ENCODE measurements at regions not wholly inside any gene's neighbourhood (a gene's known extent, or its start where the extent isn't known, plus 50 kb on each side); places are given as distances from the start of the nearest gene placed in this dataset.
A peak's percentile ranks its signal among the peaks of the same experiment; 100 is the strongest.
"Not testable (repeated sequence)": the region's sequence is repeated elsewhere in the genome, so short reads cannot be mapped to it uniquely, and the experiment has no call there.

DNA sequence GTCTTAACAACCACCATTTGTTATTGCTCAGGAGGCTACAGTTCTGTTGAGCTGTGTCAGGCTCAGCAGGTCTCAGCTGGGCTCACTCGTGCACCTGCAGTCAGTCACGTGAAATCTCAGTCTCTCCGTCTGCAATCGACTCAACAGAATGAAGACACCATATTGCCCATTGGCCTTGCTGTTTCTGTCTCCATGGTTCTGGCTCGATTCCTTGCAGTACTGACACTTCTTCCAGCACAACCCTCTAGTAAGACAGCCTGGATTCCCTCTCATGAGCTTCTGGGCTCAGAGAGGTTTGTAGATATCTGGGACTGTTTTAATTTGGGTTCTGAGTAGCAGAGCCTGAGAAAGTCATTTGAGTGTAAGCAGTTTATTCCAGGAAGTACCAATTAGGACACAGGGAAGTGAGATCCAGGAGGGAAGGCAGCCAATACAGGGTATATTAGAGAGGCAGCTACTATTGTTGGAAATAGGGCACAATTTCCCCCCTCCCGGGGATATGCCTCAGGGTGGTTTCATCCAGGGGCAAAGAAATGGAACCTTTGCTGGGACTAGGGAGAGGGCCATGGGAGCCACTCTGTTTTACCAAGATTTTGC is 87.4 kb upstream of the RALGAPA2 start:
- Mint-ChIP-seq H3K9me3 (no peaks in the 10 kb centered on the region), H3K4me3 (no peak overlapping the region), H3K4me1 (no peaks in the 10 kb centered on the region), H3K27me3 (no peaks in the 10 kb centered on the region), H3K27ac (no peak overlapping the region), H3K36me3 (peaks cover 2% of the 10 kb centered on the region)

DNA sequence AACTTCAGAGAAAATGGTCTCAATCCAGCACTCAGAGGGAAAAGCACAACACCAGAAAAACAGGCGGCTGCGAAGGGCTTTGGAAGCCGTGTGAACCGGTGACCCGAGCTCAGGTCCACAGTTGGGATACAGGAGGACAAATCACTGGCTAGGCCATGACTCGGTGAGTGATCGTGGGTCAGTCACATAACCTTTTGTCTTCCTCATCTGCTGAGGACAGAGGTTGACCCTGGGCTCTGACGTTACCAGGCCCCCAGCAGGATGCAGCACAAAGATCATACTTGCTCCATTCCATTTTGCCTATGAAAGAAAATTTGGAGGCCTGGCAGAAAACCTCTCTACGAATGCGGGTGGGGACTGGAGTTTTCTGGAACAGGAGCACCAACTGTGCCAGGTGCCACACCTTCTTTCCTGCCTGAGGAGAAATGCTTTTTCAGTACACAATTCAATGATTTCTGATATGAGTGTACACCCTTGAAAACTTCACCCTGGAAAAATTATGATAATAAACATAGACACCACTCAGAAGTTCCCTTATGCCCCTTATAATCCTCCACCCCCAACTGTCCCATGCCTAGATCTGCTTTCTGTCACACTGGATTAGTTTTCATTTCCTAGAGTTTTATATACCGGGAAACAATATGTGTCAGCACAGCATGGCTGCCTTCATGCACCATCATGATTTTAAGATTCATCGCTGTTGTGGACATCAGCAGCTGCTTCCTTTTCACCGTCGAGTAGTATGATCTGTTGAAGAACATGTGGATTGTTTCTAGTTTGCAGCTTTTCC is 85.3 kb upstream of the RALGAPA2 start:
- H3K27me3 Mint-ChIP-seq: no peaks in the 10 kb centered on the region
- H3K4me3 Mint-ChIP-seq: no peak overlapping the region
- no peaks in the 10 kb centered on the region for H3K9me3 Mint-ChIP-seq
- H3K36me3 Mint-ChIP-seq: peaks cover 2% of the 10 kb centered on the region
- no peaks in the 10 kb centered on the region for H3K4me1 Mint-ChIP-seq
- no peak overlapping the region for H3K27ac Mint-ChIP-seq

DNA sequence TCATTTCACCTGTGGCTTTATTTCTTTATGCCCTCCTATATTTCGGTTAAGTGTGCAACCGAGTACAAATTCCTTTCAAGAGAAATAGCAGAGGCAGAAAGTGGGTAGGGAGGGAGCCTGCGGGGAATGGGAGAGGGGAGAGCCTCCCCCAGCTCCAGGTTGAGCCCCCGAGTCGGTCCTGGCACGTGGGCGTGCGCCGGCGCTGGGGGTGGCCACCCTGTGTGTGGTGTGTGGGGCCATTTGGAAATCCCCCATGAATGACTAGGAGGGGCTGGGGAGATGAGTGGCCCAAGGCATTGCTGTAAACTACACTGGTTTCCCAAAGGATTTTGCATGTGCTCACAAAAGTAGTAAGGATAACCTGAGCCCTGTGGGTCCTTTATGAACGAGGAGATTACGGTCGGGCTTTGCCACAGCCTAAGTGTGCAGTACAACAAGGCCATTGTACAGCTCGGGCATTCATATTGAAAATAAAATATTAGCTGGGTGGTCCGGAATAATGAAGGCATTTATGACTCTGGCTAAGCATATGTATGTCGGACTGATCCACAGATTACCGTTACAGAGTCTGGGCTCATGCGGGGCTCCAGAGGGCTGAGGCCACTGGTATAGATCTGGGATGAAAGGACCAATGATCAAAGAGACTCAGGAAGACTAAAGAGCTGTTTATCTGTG is 84.5 kb upstream of the RALGAPA2 start:
- Mint-ChIP-seq H3K4me3 (no peak overlapping the region), H3K4me1 (no peaks in the 10 kb centered on the region), H3K36me3 (peaks cover 2% of the 10 kb centered on the region), H3K27ac (no peak overlapping the region), H3K27me3 (no peaks in the 10 kb centered on the region), H3K9me3 (no peaks in the 10 kb centered on the region)

DNA sequence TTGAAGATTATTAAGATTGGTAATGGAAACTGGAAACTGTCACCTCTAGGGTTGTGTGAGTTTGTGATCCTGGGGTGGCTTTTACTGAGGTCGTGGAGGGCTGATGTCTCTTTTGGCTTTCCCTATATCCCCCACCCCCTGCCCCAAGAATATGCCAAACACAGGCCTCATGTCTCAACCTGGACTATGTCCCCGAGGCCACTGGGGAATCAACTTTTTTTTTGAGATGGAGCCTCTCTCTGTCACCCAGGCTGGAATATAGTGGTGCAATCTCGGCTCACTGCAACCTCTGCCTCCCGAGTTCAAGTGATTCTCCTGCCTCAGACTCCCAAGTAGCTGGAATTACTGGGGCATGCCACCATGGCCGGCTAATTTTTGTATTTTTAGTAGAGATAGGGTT is 83.3 kb upstream of the RALGAPA2 start:
- Mint-ChIP-seq H3K27ac (no peak overlapping the region), H3K9me3 (no peaks in the 10 kb centered on the region)

DNA sequence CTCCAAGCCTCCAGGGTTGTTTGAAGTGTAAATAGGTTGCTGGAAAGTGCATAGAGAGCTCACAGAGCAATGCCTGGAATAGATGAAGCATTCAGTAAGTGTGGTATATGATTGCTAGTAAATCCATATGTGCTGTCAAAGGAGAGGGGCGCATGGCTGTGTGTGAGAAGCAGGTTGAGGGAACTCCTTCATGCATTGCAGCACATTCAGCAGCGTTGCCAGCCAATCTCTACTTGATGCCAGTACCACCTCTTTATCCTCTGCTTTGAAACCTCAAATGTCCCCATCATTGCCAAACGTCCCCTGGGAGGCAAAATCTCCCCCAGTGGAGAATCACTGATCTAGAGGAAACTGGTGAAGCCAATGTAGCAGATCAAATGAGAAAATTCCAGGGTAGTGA is 82.7 kb upstream of the RALGAPA2 start:
- Mint-ChIP-seq H3K4me3 (no peak overlapping the region), H3K27ac (no peak overlapping the region), H3K36me3 (peaks cover 2% of the 10 kb centered on the region), H3K27me3 (no peaks in the 10 kb centered on the region), H3K9me3 (no peaks in the 10 kb centered on the region), H3K4me1 (no peaks in the 10 kb centered on the region)

More for the DNA sequence above, 83.3 kb upstream of the RALGAPA2 start:
- Mint-ChIP-seq H3K4me1 (no peaks in the 10 kb centered on the region), H3K4me3 (no peak overlapping the region), H3K36me3 (peaks cover 2% of the 10 kb centered on the region), H3K27me3 (no peaks in the 10 kb centered on the region)

DNA sequence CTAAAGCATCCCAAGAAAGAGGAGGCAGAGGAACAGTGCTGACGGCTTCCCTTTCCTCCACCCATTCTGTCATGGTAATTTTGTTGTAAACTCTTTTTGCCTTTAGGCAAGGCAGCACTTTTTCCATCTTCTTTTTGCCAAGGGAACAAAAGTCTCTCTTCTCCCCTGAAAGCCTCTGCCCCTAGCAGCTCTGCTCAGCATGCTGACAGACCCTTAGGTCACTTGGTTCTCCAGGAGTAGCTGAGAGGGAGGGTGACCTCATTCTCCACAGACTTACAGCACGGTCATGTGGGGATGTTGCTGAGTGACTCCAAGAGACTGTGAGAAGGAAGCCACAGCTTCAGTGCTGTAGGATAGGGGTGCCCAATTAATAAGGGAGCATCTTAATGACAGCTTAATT is 81.1 kb upstream of the RALGAPA2 start:
- no peak overlapping the region for H3K27ac Mint-ChIP-seq
- H3K9me3 Mint-ChIP-seq: peaks cover 0 to 1% (median 0%) of the 10 kb centered on the region in 3 donors
- H3K36me3 Mint-ChIP-seq: peaks cover 2% of the 10 kb centered on the region
- H3K4me3 Mint-ChIP-seq: peak overlapping the region in 1 of 4 donors; percentile 10
- H3K4me1 Mint-ChIP-seq: no peaks in the 10 kb centered on the region
- H3K27me3 Mint-ChIP-seq: peaks cover 3% of the 10 kb centered on the region

DNA sequence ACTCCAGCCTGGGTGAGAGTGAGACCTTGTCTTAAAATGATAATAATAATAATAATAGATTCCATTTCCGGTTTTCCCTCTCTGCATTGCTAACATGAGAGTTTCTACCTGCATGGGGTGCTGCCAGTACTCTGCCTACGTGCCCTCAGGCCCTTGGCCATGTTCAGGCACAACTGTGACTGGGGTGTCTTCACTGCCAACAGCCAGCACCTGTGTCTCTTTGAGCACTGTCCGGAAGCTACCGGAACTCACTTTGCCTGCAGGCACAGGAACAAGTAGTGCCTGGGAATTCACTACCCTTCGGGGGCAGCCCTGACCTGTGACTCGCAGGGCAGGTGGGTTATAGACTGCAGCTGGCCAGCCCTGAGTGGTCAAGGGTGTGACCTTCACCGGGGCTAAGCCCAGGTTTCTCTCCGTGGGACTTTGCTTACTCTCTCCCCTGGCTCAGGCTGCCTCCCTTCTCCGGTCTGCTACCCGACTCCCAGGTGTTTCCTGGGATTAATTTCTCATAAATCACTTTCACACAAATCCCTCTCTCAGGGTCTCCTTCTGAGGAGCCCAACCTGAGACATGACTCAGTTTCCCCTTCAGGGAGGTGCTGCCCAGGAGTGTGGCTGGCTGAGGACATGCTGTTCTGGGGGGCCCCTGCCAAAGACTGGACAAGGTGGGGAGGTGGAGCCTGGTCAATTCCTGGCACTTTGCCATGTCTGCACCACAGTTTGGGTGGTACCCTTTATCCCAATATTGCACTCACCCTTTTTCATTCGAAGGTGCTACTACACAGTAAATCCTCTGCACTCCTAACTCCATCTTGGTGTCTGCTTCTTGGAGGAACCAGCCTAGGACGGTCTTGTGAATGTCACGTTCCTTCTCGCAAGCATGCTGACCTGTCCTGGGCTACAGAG is 79.5 kb upstream of the RALGAPA2 start:
- peaks cover 5 to 9% (median 6%) of the 10 kb centered on the region in 3 donors for H3K9me3 Mint-ChIP-seq
- no peak overlapping the region for H3K4me3 Mint-ChIP-seq
- peaks cover 2% of the 10 kb centered on the region for H3K36me3 Mint-ChIP-seq
- peaks cover 3% of the 10 kb centered on the region for H3K27me3 Mint-ChIP-seq
- H3K27ac Mint-ChIP-seq: peak overlapping the region in 1 of 3 donors; percentile 42
- no peaks in the 10 kb centered on the region for H3K4me1 Mint-ChIP-seq

DNA sequence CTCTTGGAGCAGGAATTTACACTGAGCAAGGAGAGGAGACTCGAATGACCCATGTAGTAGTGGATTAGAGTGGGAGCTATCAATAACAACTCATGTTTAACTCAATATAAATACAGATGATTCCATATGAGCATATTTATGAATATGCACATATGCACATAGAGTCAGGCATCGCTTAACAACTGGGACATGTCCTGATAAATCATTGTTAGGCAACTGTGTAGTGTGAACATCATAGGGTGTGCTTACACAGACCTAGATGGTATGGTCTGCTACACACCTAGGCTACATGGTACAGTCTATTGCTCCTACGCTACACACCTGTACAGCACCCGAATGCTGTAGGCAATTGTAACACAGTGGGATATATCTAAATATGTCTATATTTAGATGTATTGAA is 75.9 kb upstream of the RALGAPA2 start:
- Mint-ChIP-seq H3K4me1 (no peaks in the 10 kb centered on the region), H3K36me3 (no peaks in the 10 kb centered on the region), H3K9me3 (peaks cover 10 to 14% (median 10%) of the 10 kb centered on the region in 3 donors), H3K27ac (no peak overlapping the region), H3K27me3 (peaks cover 4% of the 10 kb centered on the region), H3K4me3 (no peak overlapping the region)

DNA sequence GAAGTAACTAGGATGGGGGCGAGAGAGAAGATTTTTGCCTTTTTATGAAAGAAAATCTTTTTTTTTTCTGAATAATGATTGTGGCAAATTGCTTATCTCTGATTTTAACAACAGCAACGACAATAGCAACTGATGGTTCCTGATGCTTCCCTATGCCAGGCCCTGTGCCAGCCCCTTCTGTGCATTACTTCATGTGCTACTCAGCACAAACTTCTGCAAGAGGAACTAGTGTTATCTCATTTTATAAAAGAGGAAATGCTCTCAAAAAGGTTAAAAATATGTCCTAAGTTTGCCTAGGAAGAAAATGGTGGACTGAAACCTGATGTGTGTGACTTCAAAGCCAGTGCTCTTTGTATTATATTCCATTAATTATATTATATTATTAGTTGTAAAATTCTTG is 74.0 kb upstream of the RALGAPA2 start:
- Mint-ChIP-seq H3K27me3 (peaks cover 11% of the 10 kb centered on the region), H3K27ac (no peak overlapping the region), H3K4me1 (no peaks in the 10 kb centered on the region), H3K4me3 (no peak overlapping the region), H3K9me3 (peaks cover 10 to 14% (median 10%) of the 10 kb centered on the region in 3 donors), H3K36me3 (no peaks in the 10 kb centered on the region)

DNA sequence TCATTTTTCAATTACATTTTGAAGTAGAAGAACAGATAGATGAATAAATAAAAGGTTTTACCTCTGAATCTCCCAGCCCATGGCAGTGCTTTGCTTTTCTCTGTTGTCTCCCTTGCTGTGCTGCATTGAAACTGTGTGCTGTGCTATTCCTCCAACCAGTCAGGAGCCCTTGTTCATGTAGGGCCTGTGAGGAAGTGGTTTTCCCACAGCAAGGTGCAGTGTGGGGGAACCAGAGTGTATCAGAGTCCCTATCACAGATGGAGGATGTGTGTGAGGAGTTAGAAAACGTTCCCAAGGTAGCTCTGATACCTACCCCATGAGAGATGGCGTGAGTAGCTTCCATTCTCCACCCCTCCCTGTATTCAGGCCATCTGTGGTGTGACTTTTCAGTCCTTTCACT is 72.8 kb upstream of the RALGAPA2 start:
- Mint-ChIP-seq H3K27me3 (peaks cover 15% of the 10 kb centered on the region), H3K27ac (no peak overlapping the region), H3K9me3 (peaks cover 10 to 14% (median 10%) of the 10 kb centered on the region in 3 donors), H3K36me3 (no peaks in the 10 kb centered on the region), H3K4me1 (peaks cover 0 to under 1% (median 0%) of the 10 kb centered on the region in 3 donors), H3K4me3 (no peak overlapping the region)

DNA sequence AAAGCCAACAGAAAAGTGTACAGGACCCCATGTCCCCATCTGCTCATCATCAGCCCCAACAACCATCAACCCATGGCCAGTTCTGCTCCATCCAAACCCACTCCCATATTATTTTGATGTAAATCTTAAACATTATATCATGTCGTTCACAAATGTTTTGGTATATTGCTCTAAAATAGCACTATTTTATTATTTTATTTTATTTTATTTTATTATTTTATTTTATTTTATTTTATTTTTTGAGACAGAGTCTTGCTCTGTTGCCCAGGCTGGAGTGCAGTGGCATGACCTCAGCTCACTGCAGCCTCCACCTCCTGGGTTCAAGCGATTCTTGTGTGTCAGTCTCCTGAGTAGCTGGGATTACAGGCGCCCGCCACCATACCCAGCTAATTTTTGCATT is 72.0 kb upstream of the RALGAPA2 start:
- not testable (repeated sequence) for H3K4me3 Mint-ChIP-seq, H3K4me1 Mint-ChIP-seq, H3K36me3 Mint-ChIP-seq, H3K27ac Mint-ChIP-seq
- Mint-ChIP-seq H3K9me3 (peaks cover 10 to 14% (median 10%) of the 10 kb centered on the region in 3 donors), H3K27me3 (peaks cover 15% of the 10 kb centered on the region)

DNA sequence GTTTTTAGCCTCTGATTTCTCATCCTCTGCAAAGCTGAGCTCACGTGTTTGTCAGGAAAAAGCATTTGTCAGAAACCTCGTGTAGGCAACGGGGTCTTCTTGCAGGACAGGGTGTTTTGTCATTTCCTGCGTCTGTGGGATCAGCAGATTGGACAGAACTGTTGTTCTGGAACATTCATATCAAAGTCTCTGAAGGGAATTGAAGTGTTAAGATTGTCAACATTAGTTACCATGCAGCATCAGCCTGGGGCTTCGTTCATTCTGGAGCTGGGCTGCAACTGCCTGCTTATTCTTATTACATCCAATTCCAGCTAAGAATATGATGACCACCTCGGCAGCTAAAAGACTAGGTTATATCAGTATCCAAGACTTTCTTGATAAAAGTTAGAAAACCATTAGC is 71.0 kb upstream of the RALGAPA2 start:
- Mint-ChIP-seq H3K9me3 (peaks cover 10 to 12% (median 10%) of the 10 kb centered on the region in 3 donors), H3K4me3 (no peak overlapping the region), H3K4me1 (peaks cover 0 to 3% (median 0%) of the 10 kb centered on the region in 3 donors), H3K36me3 (no peaks in the 10 kb centered on the region), H3K27me3 (peaks cover 12% of the 10 kb centered on the region), H3K27ac (no peak overlapping the region)

DNA sequence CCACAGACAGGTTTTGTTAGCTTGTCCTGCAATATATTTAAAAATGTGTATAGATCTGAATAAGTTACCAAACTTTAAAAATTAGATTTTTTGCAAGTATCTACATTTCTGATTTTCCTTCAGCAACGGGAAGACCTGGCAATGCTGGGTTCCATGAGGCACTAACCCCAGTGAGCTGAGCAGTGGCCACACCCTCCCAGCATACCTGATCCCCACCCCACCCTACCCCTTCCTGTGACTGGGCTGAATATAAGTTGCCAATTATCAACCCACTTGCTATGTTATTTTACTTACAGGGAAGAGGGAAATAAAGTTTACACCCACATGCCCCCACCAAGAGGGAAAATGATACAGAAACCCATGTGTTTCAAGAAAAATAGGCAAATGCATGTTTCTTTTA is 70.3 kb upstream of the RALGAPA2 start:
- Mint-ChIP-seq H3K27me3 (peaks cover 12% of the 10 kb centered on the region), H3K36me3 (no peaks in the 10 kb centered on the region), H3K27ac (no peak overlapping the region), H3K4me1 (peaks cover 0 to 3% (median 0%) of the 10 kb centered on the region in 3 donors), H3K9me3 (peaks cover 9 to 10% (median 10%) of the 10 kb centered on the region in 3 donors), H3K4me3 (no peak overlapping the region)

DNA sequence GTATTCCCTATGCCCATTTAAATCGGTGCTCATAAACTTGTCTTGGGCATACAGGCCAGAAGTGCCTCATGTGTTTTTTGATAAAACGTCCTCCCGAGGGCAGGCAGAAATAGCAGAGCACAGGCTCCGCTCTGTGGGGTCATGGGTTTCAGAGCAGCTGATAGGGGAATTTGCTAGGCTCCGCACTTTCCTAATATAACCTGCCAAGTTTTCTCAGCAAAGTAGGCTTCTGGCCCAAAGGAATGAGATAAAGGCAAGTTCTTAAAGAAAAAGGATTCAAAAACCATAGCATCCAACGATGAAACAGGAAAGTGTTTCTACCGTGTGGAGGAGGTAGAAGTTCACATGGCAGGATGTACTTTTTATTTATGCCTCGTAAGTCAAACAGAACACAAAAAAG is 69.8 kb upstream of the RALGAPA2 start:
- Mint-ChIP-seq H3K4me3 (no peak overlapping the region), H3K27me3 (peaks cover 12% of the 10 kb centered on the region), H3K4me1 (peaks cover 0 to 3% (median 0%) of the 10 kb centered on the region in 3 donors), H3K36me3 (no peaks in the 10 kb centered on the region), H3K9me3 (peaks cover 5 to 6% (median 6%) of the 10 kb centered on the region in 3 donors), H3K27ac (no peak overlapping the region)

Data from IgD-negative memory B cell (primary cell).